ENCODE measurements at regions not wholly inside any gene's neighbourhood (a gene's known extent, or its start where the extent isn't known, plus 50 kb on each side); places are given as distances from the start of the nearest gene placed in this dataset.

DNA sequence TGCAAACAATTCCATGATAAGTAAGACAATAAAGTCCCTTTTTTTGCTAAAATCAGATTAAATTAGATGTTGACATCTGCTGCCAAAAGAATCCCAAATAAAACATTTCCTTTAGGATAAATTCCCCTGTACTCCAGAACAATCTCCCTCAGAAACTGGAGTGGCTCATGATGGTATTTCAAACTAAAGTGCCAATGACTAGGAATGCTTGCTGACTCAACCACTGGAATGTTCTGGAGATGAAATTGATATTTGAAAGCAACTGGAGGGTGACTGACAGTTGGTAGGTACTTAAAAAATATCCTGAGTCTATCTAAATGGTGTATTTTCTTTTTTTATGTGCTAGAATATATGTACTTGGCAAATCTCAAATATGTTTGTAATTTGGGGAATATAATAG, 350.1 kb upstream of the TSHZ2 start:
- ATAC-seq, result no peak
- no peak overlapping the region for H3K4me2 ChIP-seq (ENCODE audit: low read depth, low read length)
- no peak for DNase-seq (ENCODE audit: low spot score)
- H4K20me1 ChIP-seq (ENCODE audit: insufficient read depth, low read length), result no peaks in the 10 kb centered on the region
- no peak overlapping the region for H2AFZ ChIP-seq (ENCODE audit: low read length)
- in situ Hi-C loops (cut with HindIII; ENCODE audit: extremely low pct_ligation_motif_present, low pct_unique_long_range_greater_than_20kb), result no loop called here
- no peaks in the 10 kb centered on the region for H3K36me3 ChIP-seq (replicated peaks in 1 of 2; ENCODE audit: control insufficient read depth in 1 of 2, insufficient read depth in 2 of 2, low read length in 2 of 2)
- ChIA-PET CTCF (ENCODE audit: low intra/inter-chr PET ratio, low total read pairs) (no interaction called here), POLR2A (no interaction called here)
- intact Hi-C loops (cut with micrococcal nuclease; ENCODE audit: unreplicated experiment), result no loop called here
- no peak for FAIRE-seq
- H3K27me3 ChIP-seq (ENCODE audit: control insufficient read depth in 1 of 2, insufficient read depth in 2 of 2, low read length in 2 of 2), result no peaks in the 10 kb centered on the region
- H3K27ac ChIP-seq (ENCODE audit: extremely low read length, insufficient read depth, low read length), result no peak overlapping the region
- H3K9me3 ChIP-seq (ENCODE audit: low read length), result no peaks in the 10 kb centered on the region
- H3K79me2 ChIP-seq (ENCODE audit: insufficient read depth, low read length), result no peaks in the 10 kb centered on the region
- no peak overlapping the region for H3K4me3 ChIP-seq (replicated peaks in 1 of 3; ENCODE audit: insufficient read depth in 1 of 3, low read depth in 2 of 3, low read length in 3 of 3)
- no peaks in the 10 kb centered on the region for H3K4me1 ChIP-seq (ENCODE audit: insufficient read depth, low read length)
- no peak overlapping the region for H3K9ac ChIP-seq (ENCODE audit: insufficient read depth, low read depth, low read length)
- BruUV-seq (replicated peaks), result no TSS peak
- no peak for TF ChIP-seq ZNF703 (CRISPR knock-in tag; IDR thresholded peaks at IDR 0.05; ENCODE audit: borderline replicate concordance)
- TF ChIP-seq, protein P1, sequence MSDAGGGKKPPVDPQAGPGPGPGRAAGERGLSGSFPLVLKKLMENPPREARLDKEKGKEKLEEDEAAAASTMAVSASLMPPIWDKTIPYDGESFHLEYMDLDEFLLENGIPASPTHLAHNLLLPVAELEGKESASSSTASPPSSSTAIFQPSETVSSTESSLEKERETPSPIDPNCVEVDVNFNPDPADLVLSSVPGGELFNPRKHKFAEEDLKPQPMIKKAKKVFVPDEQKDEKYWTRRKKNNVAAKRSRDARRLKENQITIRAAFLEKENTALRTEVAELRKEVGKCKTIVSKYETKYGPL (CRISPR knock-in tag; IDR thresholded peaks at IDR 0.05), result no peak
- no peak for TF ChIP-seq IRF9 (CRISPR knock-in tag; IDR thresholded peaks at IDR 0.05; ENCODE audit: borderline replicate concordance)
- no peak for TF ChIP-seq MBD4 (IDR thresholded peaks at IDR 0.05; ENCODE audit: borderline replicate concordance, low read length)
- no peak for TF ChIP-seq IRF2 (CRISPR knock-in tag; IDR thresholded peaks at IDR 0.05)
- no peak for TF ChIP-seq SNAI1 (CRISPR knock-in tag; IDR thresholded peaks at IDR 0.05; ENCODE audit: borderline replicate concordance)
- TF ChIP-seq RELA (CRISPR knock-in tag; IDR thresholded peaks at IDR 0.05), result no peak
- TF ChIP-seq ZNF343 (CRISPR knock-in tag; IDR thresholded peaks at IDR 0.05), result no peak
- no peak for TF ChIP-seq KDM4B (CRISPR knock-in tag; IDR thresholded peaks at IDR 0.05)
- no peak for TF ChIP-seq YY1 (IDR thresholded peaks at IDR 0.05; ENCODE audit: insufficient read depth, insufficient replicate concordance, low read depth, low read length)
- no peak for TF ChIP-seq TAF1 (CRISPR knock-in tag; IDR thresholded peaks at IDR 0.05)
- no peak for TF ChIP-seq KDM6A (CRISPR knock-in tag; IDR thresholded peaks at IDR 0.05; ENCODE audit: low read depth)
- no peak for TF ChIP-seq ZNF138 (CRISPR knock-in tag; IDR thresholded peaks at IDR 0.05; ENCODE audit: low read depth)
- no peak for TF ChIP-seq ZNF749 (CRISPR knock-in tag; IDR thresholded peaks at IDR 0.05; ENCODE audit: borderline replicate concordance)
